Ovary (tissue), 7 donors: ENCODE measurements at regions not wholly inside any gene's neighbourhood (a gene's known extent, or its start where the extent isn't known, plus 50 kb on each side); places are given as distances from the start of the nearest gene placed in this dataset.

Experiments
- DNase-seq, 5 donors: peaks; one replicate each; pipeline ENCODE4 v3.0.0-alpha.2; 2019 to 2020
- H3K27ac ChIP-seq, 2 donors: fragments of 200-600 bp; one replicate each; pipeline versions ENCODE4 v1.5.1 to v1.8.0; 2019 to 2022
- H3K27me3 ChIP-seq: fragments of 200-600 bp; one replicate; pipeline ENCODE4 v1.8.0; 2022
- H3K36me3 ChIP-seq: fragments of 200-600 bp; sonication (generic); one replicate; pipeline ENCODE4 v1.5.1; 2019
- H3K4me1 ChIP-seq: one replicate; pipeline ENCODE4 v1.8.1; 2013; ENCODE audit warnings: mild to moderate bottlenecking, moderate library complexity; ENCODE audit not compliant: insufficient read depth
- H3K4me3 ChIP-seq: fragments of 200-600 bp; sonication (generic); one replicate; pipeline ENCODE4 v1.5.1; 2017
- H3K9me3 ChIP-seq, 2 donors: fragments of 200-600 bp in 1 of 2; sonication (generic) in 1 of 2; one replicate each; pipeline versions ENCODE4 v1.5.1 to v1.8.1; 2013 to 2019; ENCODE audit warnings: mild to moderate bottlenecking in 1 of 2, moderate library complexity in 1 of 2
- EP300 ChIP-seq: sonication (generic); formaldehyde crosslinking; IDR thresholded peaks from one replicate; pipeline ENCODE4 v1.6.1; 2017; ENCODE audit warnings: antibody characterized with exemption
- POLR2A ChIP-seq: fragments of 450-650 bp; IDR thresholded peaks from one replicate; pipeline ENCODE4 v1.6.1; 2017; ENCODE audit warnings: antibody characterized with exemption, mild to moderate bottlenecking, moderate library complexity
- WGBS, 3 donors: extraction: QIAGEN DNeasy Blood & Tissue Kit in 1 of 3; methylation state at CpG; one replicate each; pipeline versions ENCODE4 v1.1.5 to v1.1.7; 2013 to 2017; 5-methylcytosine and 5-hydroxymethylcytosine counted together
- intact Hi-C, 4 donors: fragments of 100-400 bp; cut with DNase I; formaldehyde crosslinking; loops; one replicate each; pipeline versions ENCODE4 v1.11.0 to v1.15.1; 2022 to 2023
- TF ChIP-seq, protein P1 (sequence below), 3 donors: fragments of 450-650 bp in 2 of 3; fragments of 200-600 bp in 1 of 3; IDR thresholded peaks; one replicate each; pipeline versions ENCODE4 v1.5.1 to v1.8.0; 2016 to 2022; ENCODE audit warnings: antibody characterized with exemption in 3 of 3, mild to moderate bottlenecking in 1 of 3
- donor health status: DM: no; HTN: no; CAD: no; lungs with moderate emphysema.
- donor health status: DM: no; HTN: no; CAD: no.
- donor health status: Bipolar disorder and iron deficiency.
- donor health status: DM: no; HTN: no; CAD: no.
- donor health status: DM: yes; HTN: yes; CAD: no.

DNA sequence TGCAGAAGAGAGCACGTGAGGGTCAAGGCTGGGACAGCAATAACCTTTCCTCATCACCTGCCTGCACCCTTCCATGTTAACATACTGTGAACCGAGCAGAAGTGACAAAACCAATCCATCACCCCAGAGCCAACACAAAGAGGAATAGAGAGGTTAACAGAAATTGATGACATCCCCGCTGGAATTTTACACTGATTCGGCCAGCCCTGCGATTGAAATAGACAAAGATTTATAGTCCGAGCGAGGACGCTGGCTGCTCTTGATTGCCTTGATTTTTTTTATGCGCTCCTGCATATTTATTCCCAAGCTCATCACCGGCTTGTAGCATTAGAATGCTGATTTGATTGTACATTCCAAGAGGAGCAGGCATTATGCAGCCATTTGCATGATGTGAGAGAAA lies 729.7 kb downstream of the BCL11B start:
- Histone ChIP-seq H3K27me3 (no peaks in the 10 kb centered on the region), H3K36me3 (no peaks in the 10 kb centered on the region), H3K27ac (no peak overlapping the region), H3K4me1 (no peaks in the 10 kb centered on the region), H3K9me3 (no peaks in the 10 kb centered on the region), H3K4me3 (no peak overlapping the region)
- TF ChIP-seq, protein P1, sequence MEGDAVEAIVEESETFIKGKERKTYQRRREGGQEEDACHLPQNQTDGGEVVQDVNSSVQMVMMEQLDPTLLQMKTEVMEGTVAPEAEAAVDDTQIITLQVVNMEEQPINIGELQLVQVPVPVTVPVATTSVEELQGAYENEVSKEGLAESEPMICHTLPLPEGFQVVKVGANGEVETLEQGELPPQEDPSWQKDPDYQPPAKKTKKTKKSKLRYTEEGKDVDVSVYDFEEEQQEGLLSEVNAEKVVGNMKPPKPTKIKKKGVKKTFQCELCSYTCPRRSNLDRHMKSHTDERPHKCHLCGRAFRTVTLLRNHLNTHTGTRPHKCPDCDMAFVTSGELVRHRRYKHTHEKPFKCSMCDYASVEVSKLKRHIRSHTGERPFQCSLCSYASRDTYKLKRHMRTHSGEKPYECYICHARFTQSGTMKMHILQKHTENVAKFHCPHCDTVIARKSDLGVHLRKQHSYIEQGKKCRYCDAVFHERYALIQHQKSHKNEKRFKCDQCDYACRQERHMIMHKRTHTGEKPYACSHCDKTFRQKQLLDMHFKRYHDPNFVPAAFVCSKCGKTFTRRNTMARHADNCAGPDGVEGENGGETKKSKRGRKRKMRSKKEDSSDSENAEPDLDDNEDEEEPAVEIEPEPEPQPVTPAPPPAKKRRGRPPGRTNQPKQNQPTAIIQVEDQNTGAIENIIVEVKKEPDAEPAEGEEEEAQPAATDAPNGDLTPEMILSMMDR (IDR thresholded peaks at IDR 0.05): no peak
- TF ChIP-seq POLR2A (no peak), EP300 (no peak)
- DNase-seq: no peak
- intact Hi-C loops: no loop called here
- WGBS, 3 donors: 53% methylated on average over 10 of the region's 10 CpGs

DNA sequence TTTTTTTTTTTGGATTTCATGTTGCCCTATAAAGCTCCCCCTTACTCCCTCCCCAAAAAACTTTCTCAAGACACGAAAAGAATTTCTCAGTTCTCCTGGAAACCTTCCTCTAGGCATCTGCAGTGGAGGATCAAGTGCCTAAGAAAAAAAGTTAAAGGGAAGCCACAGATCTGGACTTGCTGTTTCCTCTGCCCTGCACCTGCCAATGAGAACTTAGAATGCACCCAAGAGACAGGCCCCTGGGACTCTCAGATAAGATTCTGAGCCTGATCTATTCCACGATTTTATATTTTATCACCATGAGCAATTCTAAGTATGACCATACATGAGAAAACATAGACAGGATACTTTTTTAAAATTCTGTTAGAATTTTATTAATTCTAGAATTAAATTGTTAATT lies 728.9 kb downstream of the BCL11B start:
- H3K36me3 ChIP-seq: no peaks in the 10 kb centered on the region
- no peak overlapping the region for H3K4me3 ChIP-seq
- no peaks in the 10 kb centered on the region for H3K4me1 ChIP-seq
- no peak for TF ChIP-seq POLR2A
- TF ChIP-seq, protein P1 (IDR thresholded peaks at IDR 0.05): no peak
- no peak for TF ChIP-seq EP300
- 36 to 48% (median 41%) methylated on average over 2 of the region's 2 CpGs for WGBS, 3 donors
- no peak overlapping the region for H3K27ac ChIP-seq
- H3K27me3 ChIP-seq: no peaks in the 10 kb centered on the region
- DNase-seq: no peak
- intact Hi-C loops: no loop called here
- H3K9me3 ChIP-seq: no peaks in the 10 kb centered on the region

DNA sequence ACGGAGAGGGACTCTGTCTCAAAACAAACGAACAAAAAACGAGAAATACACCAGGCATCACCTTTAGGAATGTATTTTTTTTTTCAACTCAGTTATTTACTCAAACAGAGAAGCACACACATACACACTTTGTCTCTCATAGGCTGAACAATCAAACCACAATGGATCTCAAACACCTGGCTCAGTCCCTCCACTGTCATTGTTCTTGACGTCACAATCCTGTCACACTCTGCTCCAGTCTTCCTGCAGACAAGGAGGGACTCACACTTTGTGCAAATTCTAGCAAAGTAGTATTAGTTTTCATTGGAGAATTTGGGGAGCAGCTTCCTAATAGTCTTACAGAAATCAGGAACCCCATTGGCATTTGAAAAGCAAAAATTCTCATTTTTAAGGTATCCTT lies 727.8 kb downstream of the BCL11B start:
- no peaks in the 10 kb centered on the region for H3K27me3 ChIP-seq
- H3K4me3 ChIP-seq: no peak overlapping the region
- intact Hi-C loops: no loop called here
- no peaks in the 10 kb centered on the region for H3K9me3 ChIP-seq
- TF ChIP-seq, protein P1 (IDR thresholded peaks at IDR 0.05): no peak
- no peak for TF ChIP-seq POLR2A
- TF ChIP-seq EP300: no peak
- DNase-seq: no peak
- 62 to 72% (median 67%) methylated on average over 4 of the region's 4 CpGs for WGBS, 3 donors
- no peaks in the 10 kb centered on the region for H3K4me1 ChIP-seq
- no peak overlapping the region for H3K27ac ChIP-seq
- no peaks in the 10 kb centered on the region for H3K36me3 ChIP-seq

DNA sequence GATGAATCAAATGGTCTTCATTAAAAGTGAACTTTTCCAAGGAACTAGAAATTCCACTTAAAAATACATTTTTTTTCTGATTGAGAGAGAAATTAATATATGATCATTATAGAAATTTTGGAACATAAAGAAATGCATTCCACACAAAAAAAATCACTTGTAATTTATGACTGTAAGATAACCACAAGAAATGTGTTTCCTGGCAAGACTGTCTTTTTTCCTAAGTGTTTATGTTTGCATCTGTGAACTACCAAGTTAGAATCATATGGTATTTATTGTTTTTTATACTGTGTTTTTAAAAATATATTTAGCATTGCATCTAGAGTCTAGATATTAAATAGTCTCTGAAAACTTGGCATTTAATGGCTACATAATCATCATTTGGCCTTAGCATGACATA lies 726.8 kb downstream of the BCL11B start:
- no peak for DNase-seq
- no peaks in the 10 kb centered on the region for H3K36me3 ChIP-seq
- H3K27ac ChIP-seq: no peak overlapping the region
- intact Hi-C loops: no loop called here
- no peaks in the 10 kb centered on the region for H3K9me3 ChIP-seq
- H3K4me3 ChIP-seq: no peak overlapping the region
- TF ChIP-seq POLR2A (no peak), EP300 (no peak)
- TF ChIP-seq, protein P1 (IDR thresholded peaks at IDR 0.05): no peak
- no peaks in the 10 kb centered on the region for H3K27me3 ChIP-seq
- no peaks in the 10 kb centered on the region for H3K4me1 ChIP-seq
